T-cell (primary cell): ENCODE measurements at regions not wholly inside any gene's neighbourhood (a gene's known extent, or its start where the extent isn't known, plus 50 kb on each side); places are given as distances from the start of the nearest gene placed in this dataset.

Experiments used
- ATAC-seq, 4 experiments: fragments of 200-7000 bp in 3 of 4; fragments of 150-1000 bp in 1 of 4; cut with Tn5 transposase; replicated peaks in 1 of 4; 1 replicate in 3 of 4; 2 replicates in 1 of 4; pipeline ENCODE4 v1.10.0; 2021; ENCODE audit warnings: moderate library complexity in 3 of 4, mild to moderate bottlenecking in 2 of 4, moderate number of reproducible peaks in 1 of 4
- CTCF ChIA-PET, 2 donors: fragments of 300-600 bp; sonication (Branson Sonifier 250); formaldehyde crosslinking; loops; one replicate each; lab custom pipeline; 2022; ENCODE audit warnings: antibody characterized with exemption in 2 of 2; lab: Charles Lee
- POLR2A ChIA-PET, 2 donors: fragments of 300-600 bp; sonication (Branson Sonifier 250); formaldehyde crosslinking; loops; one replicate each; lab custom pipeline; 2022; ENCODE audit warnings: antibody characterized with exemption in 2 of 2; lab: Charles Lee
- DNase-seq, 35 experiments: peaks; one replicate each; pipeline versions ENCODE4 v3.0.0 to v3.0.0-alpha.2; 2013 to 2023
- H3K27ac ChIP-seq: one replicate; pipeline ENCODE4 v1.5.1; 2013; ENCODE audit warnings: low read length
- H3K27me3 ChIP-seq, 2 experiments: replicated peaks in 1 of 2; 1 replicate in 1 of 2; 2 replicates in 1 of 2; pipeline versions ENCODE4 v1.6.1 to v1.7.0; 2013; ENCODE audit warnings: low read length in 1 of 2, mixed read lengths in 1 of 2; ENCODE audit not compliant: control insufficient read depth in 2 of 2, insufficient read depth in 2 of 2; ENCODE audit errors: extremely low read depth in 1 of 2
- H3K36me3 ChIP-seq, 2 donors: 1 replicate in 1 of 2; 2 replicates in 1 of 2; pipeline versions ENCODE4 v1.6.1 to v1.7.0; 2013; ENCODE audit warnings: low read length in 1 of 2; ENCODE audit not compliant: control insufficient read depth in 2 of 2, insufficient read depth in 1 of 2; ENCODE audit errors: extremely low read depth in 1 of 2
- H3K4me1 ChIP-seq, 2 experiments: 1 replicate in 1 of 2; 2 replicates in 1 of 2; pipeline versions ENCODE4 v1.6.1 to v1.7.0; 2013; ENCODE audit warnings: low read length in 2 of 2, mixed read lengths in 1 of 2; ENCODE audit not compliant: insufficient read depth in 2 of 2, control insufficient read depth in 1 of 2; ENCODE audit errors: extremely low read depth in 1 of 2
- H3K4me3 ChIP-seq, 2 donors: 1 replicate in 1 of 2; 2 replicates in 1 of 2; pipeline versions ENCODE4 v1.5.1 to v1.7.0; 2013; ENCODE audit warnings: mild to moderate bottlenecking in 2 of 2, low read length in 1 of 2, moderate library complexity in 1 of 2; ENCODE audit not compliant: control insufficient read depth in 1 of 2; ENCODE audit errors: extremely low read depth in 1 of 2
- H3K9me3 ChIP-seq: 2 replicates; pipeline ENCODE4 v1.7.0; 2013
- H3K27ac Mint-ChIP-seq, 2 donors: one replicate each; pipeline ENCODE4 v1.8.0; 2020 to 2021; ENCODE audit warnings: mild to moderate bottlenecking in 2 of 2, mixed read lengths in 2 of 2
- H3K27me3 Mint-ChIP-seq, 2 donors: one replicate each; pipeline ENCODE4 v1.8.0; 2021 to 2022; ENCODE audit warnings: mixed read lengths in 2 of 2
- H3K36me3 Mint-ChIP-seq: one replicate; pipeline ENCODE4 v1.8.0; 2021; ENCODE audit warnings: mixed read lengths
- H3K4me1 Mint-ChIP-seq, 3 donors: one replicate each; pipeline ENCODE4 v1.8.0; 2020 to 2022; ENCODE audit warnings: mixed read lengths in 3 of 3, mild to moderate bottlenecking in 1 of 3
- H3K4me3 Mint-ChIP-seq, 3 donors: one replicate each; pipeline ENCODE4 v1.8.0; 2020 to 2022; ENCODE audit warnings: mild to moderate bottlenecking in 3 of 3, mixed read lengths in 3 of 3, moderate library complexity in 3 of 3
- H3K9me3 Mint-ChIP-seq, 3 donors: one replicate each; pipeline ENCODE4 v1.8.0; 2020 to 2022; ENCODE audit warnings: mixed read lengths in 3 of 3
- WGBS: methylation state at CpG from one replicate; pipeline ENCODE4 v1.1.5; 2013; ENCODE audit warnings: missing lambda C conversion rate; ENCODE audit not compliant: insufficient coverage; 5-methylcytosine and 5-hydroxymethylcytosine counted together

DNA sequence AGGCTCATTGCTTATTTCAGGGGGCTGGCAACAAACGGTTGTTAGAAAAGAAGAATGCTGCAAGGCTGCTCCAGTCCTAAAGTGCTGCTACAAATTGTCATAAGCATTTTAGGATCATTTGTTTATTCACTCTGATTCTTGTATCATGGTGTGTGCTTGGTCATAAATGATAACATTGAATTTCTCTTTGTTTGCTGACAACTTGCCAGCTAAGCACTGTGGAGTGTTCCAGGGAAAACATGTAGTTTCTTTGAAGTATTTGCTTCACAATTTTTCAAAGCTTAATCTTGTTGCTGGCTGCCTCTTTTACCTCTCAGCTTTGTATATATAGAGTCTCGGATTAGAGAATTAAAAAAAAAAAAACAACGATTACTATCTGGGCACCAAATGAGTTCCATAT lies 263.0 kb downstream of the PHF14 start:
- ATAC-seq, result no peak
- Mint-ChIP-seq H3K27me3 (peaks cover 0 to 1% of the 10 kb centered on the region in 2 donors), H3K27ac (no peak overlapping the region), H3K9me3 (no peaks in the 10 kb centered on the region), H3K4me3 (no peak overlapping the region), H3K36me3 (no peaks in the 10 kb centered on the region), H3K4me1 (no peaks in the 10 kb centered on the region)
- no peaks in the 10 kb centered on the region for H3K9me3 ChIP-seq
- ChIA-PET POLR2A (no interaction called here), CTCF (no interaction called here)
- WGBS, result no CpG with 5 or more reads among the region's 3 CpGs
- no peak overlapping the region for H3K27ac ChIP-seq
- no peaks in the 10 kb centered on the region for H3K27me3 ChIP-seq
- H3K4me1 ChIP-seq, result no peaks in the 10 kb centered on the region
- no peak for DNase-seq
- H3K4me3 ChIP-seq, result no peak overlapping the region
- H3K36me3 ChIP-seq, result no peaks in the 10 kb centered on the region

DNA sequence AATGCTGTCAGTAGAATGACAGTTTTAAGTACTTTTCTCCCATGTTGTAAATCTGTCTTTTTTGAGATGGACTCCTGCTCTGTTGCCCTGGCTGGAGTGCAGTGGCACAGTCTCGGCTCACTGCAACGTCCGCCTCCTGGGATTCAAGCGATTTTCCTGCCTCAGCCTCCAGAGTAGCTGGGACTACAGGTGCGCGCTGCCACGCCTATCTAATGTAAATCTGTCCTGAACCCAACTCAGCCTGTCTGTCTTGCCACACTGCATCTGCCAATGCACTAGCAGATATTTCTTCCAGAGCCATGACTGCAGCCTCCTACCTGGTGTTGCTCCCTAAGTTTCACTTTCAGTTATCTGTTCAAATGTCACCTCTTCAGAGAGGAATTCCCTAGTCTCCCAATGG lies 264.1 kb downstream of the PHF14 start:
- Histone ChIP-seq H3K27me3 (no peaks in the 10 kb centered on the region), H3K4me3 (no peak overlapping the region), H3K9me3 (no peaks in the 10 kb centered on the region), H3K36me3 (no peaks in the 10 kb centered on the region), H3K4me1 (no peaks in the 10 kb centered on the region), H3K27ac (no peak overlapping the region)
- DNase-seq, result no peak
- Mint-ChIP-seq H3K4me1 (no peaks in the 10 kb centered on the region), H3K27me3 (peaks cover 0 to 1% of the 10 kb centered on the region in 2 donors), H3K4me3 (no peak overlapping the region), H3K9me3 (no peaks in the 10 kb centered on the region), H3K36me3 (no peaks in the 10 kb centered on the region), H3K27ac (no peak overlapping the region)
- ATAC-seq, result no peak
- ChIA-PET POLR2A (no interaction called here), CTCF (no interaction called here)
- 93% methylated on average over 4 of the region's 7 CpGs for WGBS

DNA sequence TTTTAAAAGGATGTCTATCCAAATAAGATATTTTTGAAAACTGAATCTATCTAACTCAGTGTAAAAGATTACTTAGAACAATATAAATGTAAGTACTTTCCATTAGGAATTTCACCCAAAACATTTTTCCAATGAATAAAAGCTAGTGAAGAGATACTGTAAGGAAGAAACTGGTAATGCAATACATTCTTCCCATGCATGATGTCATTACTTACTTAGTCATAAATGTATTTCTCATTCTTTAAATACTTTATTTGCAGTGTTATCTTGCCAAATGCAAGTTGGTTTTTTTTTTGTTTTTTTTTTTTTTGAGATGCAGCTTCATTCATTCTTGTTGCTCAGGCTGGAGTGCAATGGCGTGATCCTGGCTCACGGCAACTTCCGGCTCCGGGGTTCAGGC lies 265.6 kb downstream of the PHF14 start:
- no peak for DNase-seq
- ChIA-PET CTCF (interaction anchor here in 1 of 2 donors (0.8 kb wide), 1 partner anchor 9 kb away, joined by 3 read pairs; no protein-coding TSS in a partner anchor), POLR2A (interaction anchor here in 1 of 2 donors (0.6 kb wide), 2 partner anchors 13 to 327 kb away, joined by 3 to 4 read pairs; no protein-coding TSS in a partner anchor)
- Histone ChIP-seq H3K4me1 (no peaks in the 10 kb centered on the region), H3K27ac (no peak overlapping the region), H3K9me3 (no peaks in the 10 kb centered on the region), H3K4me3 (no peak overlapping the region), H3K27me3 (no peaks in the 10 kb centered on the region), H3K36me3 (no peaks in the 10 kb centered on the region)
- H3K27ac Mint-ChIP-seq, result no peak overlapping the region
- H3K4me1 Mint-ChIP-seq, result no peaks in the 10 kb centered on the region
- H3K27me3 Mint-ChIP-seq, result peaks cover 1 to 7% of the 10 kb centered on the region in 2 donors
- no peak overlapping the region for H3K4me3 Mint-ChIP-seq
- WGBS, result no CpG with 5 or more reads among the region's 4 CpGs
- no peaks in the 10 kb centered on the region for H3K9me3 Mint-ChIP-seq
- H3K36me3 Mint-ChIP-seq, result no peaks in the 10 kb centered on the region
- ATAC-seq, result no peak

DNA sequence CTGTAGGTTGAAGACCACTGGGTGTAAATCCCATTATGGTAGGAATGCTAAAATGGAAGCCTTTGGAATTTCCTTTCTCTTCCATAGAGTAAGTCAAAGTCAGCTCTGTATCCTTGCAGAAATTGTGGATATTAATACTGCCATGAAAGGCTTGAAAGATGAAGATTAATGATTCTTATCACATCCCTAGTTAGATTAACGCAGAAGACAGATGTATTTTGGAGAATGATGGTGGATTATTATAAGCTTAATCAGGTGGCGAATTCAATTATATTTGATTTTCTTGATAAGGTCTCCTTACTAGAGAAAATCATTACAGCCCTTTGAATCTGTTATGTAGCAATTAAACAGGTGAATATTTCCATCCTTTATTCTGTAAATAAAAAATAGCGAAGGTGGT lies 270.1 kb downstream of the PHF14 start:
- WGBS, result no CpG with 5 or more reads among the region's 3 CpGs
- DNase-seq, result no peak
- Mint-ChIP-seq H3K9me3 (no peaks in the 10 kb centered on the region), H3K4me3 (no peak overlapping the region), H3K27me3 (peaks cover 6 to 16% of the 10 kb centered on the region in 2 donors), H3K36me3 (no peaks in the 10 kb centered on the region), H3K4me1 (no peaks in the 10 kb centered on the region), H3K27ac (no peak overlapping the region)
- ChIA-PET CTCF (interaction anchor here in 1 of 2 donors (0.6 kb wide), 1 partner anchor 928 kb away, joined by 3 read pairs; no protein-coding TSS in a partner anchor), POLR2A (interaction anchor here in 1 of 2 donors (0.5 kb wide), 1 partner anchor 1337 kb away, joined by 3 read pairs; no protein-coding TSS in a partner anchor)
- Histone ChIP-seq H3K36me3 (no peaks in the 10 kb centered on the region), H3K4me3 (no peak overlapping the region), H3K27me3 (no peaks in the 10 kb centered on the region), H3K27ac (no peak overlapping the region), H3K4me1 (no peaks in the 10 kb centered on the region), H3K9me3 (no peaks in the 10 kb centered on the region)
- no peak for ATAC-seq

DNA sequence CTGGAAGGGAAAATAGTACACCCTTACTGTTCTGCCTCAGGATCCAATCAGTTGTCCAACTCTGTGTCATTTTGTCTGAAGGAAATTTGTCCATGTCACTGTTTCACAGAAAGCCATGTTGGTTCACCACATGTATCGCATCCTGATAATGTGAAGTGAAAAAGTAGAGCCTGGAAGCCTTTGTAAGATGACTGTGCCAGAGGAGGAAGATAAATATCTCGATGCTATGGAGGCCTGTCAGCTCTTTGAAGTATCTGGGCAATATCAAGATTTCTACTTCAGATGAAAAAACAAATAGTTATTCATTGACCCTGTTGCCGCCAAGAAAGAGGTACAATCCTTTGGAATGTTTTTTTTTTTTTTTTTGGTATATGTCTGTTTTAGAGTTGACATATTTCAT lies 270.5 kb downstream of the PHF14 start:
- WGBS, result 100% methylated on average over 1 of the region's 3 CpGs
- no peaks in the 10 kb centered on the region for H3K4me1 Mint-ChIP-seq
- no peaks in the 10 kb centered on the region for H3K36me3 Mint-ChIP-seq
- CTCF ChIA-PET, result interaction anchor here (0.6 to 0.7 kb wide), 2 partner anchors 13 to 928 kb away, joined by 3 to 4 read pairs; no protein-coding TSS in a partner anchor
- Histone ChIP-seq H3K27ac (no peak overlapping the region), H3K36me3 (no peaks in the 10 kb centered on the region), H3K4me1 (no peaks in the 10 kb centered on the region), H3K9me3 (no peaks in the 10 kb centered on the region), H3K27me3 (no peaks in the 10 kb centered on the region), H3K4me3 (no peak overlapping the region)
- H3K4me3 Mint-ChIP-seq, result no peak overlapping the region
- DNase-seq (no peak), ATAC-seq (no peak)
- POLR2A ChIA-PET, result no interaction called here
- no peak overlapping the region for H3K27ac Mint-ChIP-seq
- H3K27me3 Mint-ChIP-seq, result peaks cover 6 to 16% of the 10 kb centered on the region in 2 donors
- H3K9me3 Mint-ChIP-seq, result no peaks in the 10 kb centered on the region

DNA sequence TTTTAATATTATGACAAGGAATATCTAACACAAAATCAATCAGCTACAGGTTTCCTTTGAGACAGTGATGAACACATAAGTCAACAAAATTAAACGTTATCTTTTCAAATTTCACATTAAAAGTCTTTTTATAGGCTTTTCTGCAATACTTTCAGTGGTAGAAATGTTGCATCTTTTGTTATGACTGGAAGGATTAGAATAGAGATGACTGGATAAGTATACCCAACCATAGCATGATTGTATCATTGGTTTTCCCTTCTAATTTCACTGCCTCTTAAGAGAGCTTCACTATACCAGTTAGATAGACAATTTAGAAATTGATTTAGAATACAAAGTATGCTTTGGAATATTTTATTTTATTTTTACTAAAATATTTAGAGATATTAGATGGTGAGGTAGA lies 273.9 kb downstream of the PHF14 start:
- Histone ChIP-seq H3K36me3 (no peaks in the 10 kb centered on the region), H3K27me3 (no peaks in the 10 kb centered on the region), H3K4me3 (no peak overlapping the region), H3K9me3 (no peaks in the 10 kb centered on the region), H3K27ac (no peak overlapping the region), H3K4me1 (no peaks in the 10 kb centered on the region)
- Mint-ChIP-seq H3K36me3 (no peaks in the 10 kb centered on the region), H3K4me1 (no peaks in the 10 kb centered on the region), H3K4me3 (no peak overlapping the region), H3K9me3 (no peaks in the 10 kb centered on the region), H3K27me3 (peaks cover 9 to 20% of the 10 kb centered on the region in 2 donors), H3K27ac (no peak overlapping the region)
- POLR2A ChIA-PET, result no interaction called here
- ATAC-seq, result no peak
- DNase-seq, result no peak
- WGBS, result no CpG with 5 or more reads among the region's 1 CpG
- CTCF ChIA-PET, result no interaction called here

DNA sequence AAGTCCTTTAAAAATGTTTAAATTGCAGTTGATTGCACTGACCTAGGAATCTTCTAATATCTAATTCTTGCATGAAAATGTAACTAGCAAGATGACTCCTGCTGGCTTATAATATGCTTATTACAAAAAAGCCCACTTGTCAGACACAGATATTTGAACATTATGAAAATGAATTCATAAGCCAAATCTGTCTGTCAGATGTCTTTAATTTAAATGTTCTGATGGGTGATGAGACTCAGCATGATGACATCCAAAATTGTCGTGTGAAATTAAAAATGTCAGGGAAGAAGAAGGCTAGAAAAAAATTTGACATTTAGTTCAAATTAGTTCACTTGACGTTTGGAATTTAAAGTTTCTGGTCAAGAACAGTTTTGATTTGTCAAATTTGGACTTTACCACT lies 277.8 kb downstream of the PHF14 start:
- no peaks in the 10 kb centered on the region for H3K4me1 Mint-ChIP-seq
- ChIA-PET POLR2A (no interaction called here), CTCF (no interaction called here)
- Histone ChIP-seq H3K9me3 (no peaks in the 10 kb centered on the region), H3K4me3 (no peak overlapping the region), H3K4me1 (no peaks in the 10 kb centered on the region), H3K27ac (no peak overlapping the region), H3K27me3 (no peaks in the 10 kb centered on the region), H3K36me3 (no peaks in the 10 kb centered on the region)
- no peaks in the 10 kb centered on the region for H3K36me3 Mint-ChIP-seq
- H3K9me3 Mint-ChIP-seq, result no peaks in the 10 kb centered on the region
- ATAC-seq (no peak), DNase-seq (no peak)
- H3K27me3 Mint-ChIP-seq, result peaks cover 7 to 10% of the 10 kb centered on the region in 2 donors
- no peak overlapping the region for H3K27ac Mint-ChIP-seq
- no CpG with 5 or more reads among the region's 2 CpGs for WGBS
- H3K4me3 Mint-ChIP-seq, result no peak overlapping the region
